Coronary artery (tissue), 2 donors: ENCODE measurements at regions not wholly inside any gene's neighbourhood (a gene's known extent, or its start where the extent isn't known, plus 50 kb on each side); places are given as distances from the start of the nearest gene placed in this dataset.

Experiments
- DNase-seq: peaks from one replicate; pipeline ENCODE4 v3.0.0-alpha.2; 2017; ENCODE audit warnings: low spot score
- H3K27ac ChIP-seq, 2 donors: fragments of 200-600 bp; sonication (generic); one replicate each; pipeline ENCODE4 v1.5.1; 2016 to 2019
- H3K4me3 ChIP-seq: fragments of 200-600 bp; sonication (generic); 2 replicates; pipeline ENCODE4 v1.5.1; 2016; ENCODE audit warnings: mild to moderate bottlenecking, moderate library complexity
- TF ChIP-seq, protein P1 (sequence below): fragments of 200-600 bp; sonication (generic); IDR thresholded peaks from one replicate; pipeline ENCODE4 v1.5.1; 2019; ENCODE audit warnings: antibody characterized with exemption

DNA sequence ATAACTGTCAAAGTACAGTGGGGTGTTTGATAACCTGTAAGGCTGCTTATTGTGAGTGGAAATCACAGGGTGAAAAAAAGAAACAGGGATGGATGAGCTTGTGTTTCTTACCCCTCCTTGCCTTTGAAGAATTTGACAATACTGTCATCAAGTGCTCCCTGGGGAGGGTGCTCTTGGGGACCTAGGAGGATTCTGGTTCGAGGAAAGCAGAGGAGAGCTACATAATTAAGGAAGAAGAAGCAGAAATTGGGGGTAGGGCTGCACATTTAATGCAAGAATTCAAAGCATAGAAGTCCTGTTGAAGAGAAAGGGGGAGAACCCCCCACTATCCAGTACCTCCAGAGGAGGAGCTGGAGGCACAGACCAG is 208.1 kb upstream of the PHYHIPL start:
- TF ChIP-seq, protein P1, sequence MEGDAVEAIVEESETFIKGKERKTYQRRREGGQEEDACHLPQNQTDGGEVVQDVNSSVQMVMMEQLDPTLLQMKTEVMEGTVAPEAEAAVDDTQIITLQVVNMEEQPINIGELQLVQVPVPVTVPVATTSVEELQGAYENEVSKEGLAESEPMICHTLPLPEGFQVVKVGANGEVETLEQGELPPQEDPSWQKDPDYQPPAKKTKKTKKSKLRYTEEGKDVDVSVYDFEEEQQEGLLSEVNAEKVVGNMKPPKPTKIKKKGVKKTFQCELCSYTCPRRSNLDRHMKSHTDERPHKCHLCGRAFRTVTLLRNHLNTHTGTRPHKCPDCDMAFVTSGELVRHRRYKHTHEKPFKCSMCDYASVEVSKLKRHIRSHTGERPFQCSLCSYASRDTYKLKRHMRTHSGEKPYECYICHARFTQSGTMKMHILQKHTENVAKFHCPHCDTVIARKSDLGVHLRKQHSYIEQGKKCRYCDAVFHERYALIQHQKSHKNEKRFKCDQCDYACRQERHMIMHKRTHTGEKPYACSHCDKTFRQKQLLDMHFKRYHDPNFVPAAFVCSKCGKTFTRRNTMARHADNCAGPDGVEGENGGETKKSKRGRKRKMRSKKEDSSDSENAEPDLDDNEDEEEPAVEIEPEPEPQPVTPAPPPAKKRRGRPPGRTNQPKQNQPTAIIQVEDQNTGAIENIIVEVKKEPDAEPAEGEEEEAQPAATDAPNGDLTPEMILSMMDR, result no peak
- no peak overlapping the region for H3K27ac ChIP-seq
- no peak overlapping the region for H3K4me3 ChIP-seq
- no peak for DNase-seq

DNA sequence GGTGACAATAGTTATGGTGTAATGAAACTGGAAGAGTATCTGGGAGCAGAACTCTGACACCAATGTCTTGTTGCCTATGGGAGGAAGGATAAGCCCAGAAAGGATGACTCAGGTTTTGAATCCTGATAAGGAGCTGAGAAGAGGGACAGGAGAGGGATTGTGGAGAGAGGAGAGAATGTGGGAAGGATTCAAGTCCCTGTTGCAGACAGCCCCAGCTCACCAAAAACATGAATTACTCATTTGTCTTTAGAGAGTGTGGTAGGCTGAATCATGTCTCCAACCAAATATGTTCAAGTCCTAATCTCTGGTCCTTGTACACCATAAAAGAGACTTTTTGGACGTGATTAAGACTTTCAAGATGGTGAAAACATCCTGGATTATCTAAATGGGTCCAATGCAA is 206.9 kb upstream of the PHYHIPL start:
- Histone ChIP-seq H3K27ac (no peak overlapping the region), H3K4me3 (no peak overlapping the region)
- no peak for DNase-seq
- TF ChIP-seq, protein P1, result no peak

DNA sequence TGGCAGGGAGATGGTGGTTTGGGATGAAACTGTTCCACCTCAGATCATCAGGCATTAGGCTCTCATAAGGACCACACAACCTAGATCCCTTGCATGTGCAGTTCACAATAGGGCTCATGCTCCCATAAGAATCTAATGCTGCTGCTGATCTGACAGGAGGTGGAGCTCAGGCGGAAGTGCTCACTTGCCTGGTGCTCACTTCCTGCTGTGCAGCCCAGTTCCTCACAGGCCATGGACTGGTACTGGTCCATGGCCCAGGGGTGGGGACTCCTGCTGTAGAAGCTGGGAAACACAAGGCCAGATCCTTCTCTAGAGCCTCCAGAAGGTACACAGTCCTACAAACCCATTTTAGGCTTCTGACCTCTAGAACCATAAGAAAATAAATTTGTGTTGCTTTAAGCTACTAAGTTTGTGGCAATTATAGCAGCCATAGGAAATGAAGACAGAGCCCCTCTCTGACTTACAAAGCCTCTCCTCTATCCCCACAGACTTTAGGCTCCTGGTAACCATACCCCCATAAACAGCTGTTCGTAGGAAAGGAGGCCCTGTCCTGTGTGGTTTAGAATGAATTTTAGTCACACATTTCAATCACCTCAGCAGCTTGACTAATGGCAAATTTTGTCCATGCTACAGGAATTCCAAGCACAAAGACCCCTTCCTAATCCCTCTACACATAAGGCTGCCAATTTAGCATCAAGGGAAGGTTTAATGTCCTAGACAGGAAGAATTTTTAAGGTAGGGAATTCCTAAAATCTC is 206.1 kb upstream of the PHYHIPL start:
- H3K4me3 ChIP-seq, result no peak overlapping the region
- TF ChIP-seq, protein P1, result no peak
- no peak overlapping the region for H3K27ac ChIP-seq
- no peak for DNase-seq

DNA sequence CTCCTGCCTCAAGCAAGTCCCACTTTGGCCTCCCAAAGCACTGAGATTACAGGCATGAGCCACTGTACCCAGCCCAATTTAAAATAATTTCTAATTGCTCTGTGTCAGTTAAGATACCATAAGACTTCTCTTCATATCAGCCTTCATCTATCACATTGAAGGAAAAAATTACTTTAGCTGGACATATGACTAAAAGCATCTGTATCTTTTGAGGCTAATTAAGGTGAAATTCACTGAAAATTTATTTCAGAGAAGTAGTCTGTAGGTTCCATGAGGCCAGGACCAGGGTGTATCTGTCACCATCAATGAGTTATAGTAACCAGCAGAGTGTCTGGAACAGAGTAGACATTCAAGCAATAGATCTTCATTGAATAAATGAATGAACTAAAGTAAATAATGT is 205.2 kb upstream of the PHYHIPL start:
- no peak for DNase-seq
- TF ChIP-seq, protein P1, result no peak
- Histone ChIP-seq H3K4me3 (no peak overlapping the region), H3K27ac (no peak overlapping the region)

DNA sequence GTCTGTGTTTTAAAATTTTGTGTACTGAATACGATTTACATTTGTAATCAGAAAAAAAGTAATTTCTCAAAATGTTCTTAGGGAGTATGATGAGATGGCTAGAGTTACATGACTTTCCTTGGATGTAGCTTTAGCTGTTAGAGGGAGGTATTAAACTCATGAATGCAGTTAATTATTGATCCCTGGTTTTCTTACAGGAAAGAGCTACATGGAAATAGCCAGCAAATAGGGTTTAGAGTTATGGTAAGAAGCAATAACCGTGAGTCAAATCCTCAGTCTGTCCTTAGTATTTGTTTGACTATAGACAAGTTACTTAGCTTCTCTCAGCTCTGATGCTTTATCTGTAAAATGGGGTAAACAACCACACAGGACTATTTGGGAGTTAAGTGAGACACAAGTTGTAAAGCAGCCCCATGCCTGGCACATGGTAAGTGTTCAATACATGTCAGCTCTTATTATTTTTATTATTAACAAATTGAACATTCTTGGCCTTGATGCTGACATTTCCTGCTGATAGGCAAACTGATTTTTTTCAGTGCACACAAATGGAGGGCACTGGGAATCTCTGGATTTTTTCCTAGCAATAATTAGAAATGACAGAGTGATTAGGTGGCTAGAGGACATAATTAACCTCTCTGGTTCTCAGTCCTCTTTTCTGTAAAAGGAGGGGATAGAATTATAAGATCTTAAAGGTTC is 204.5 kb upstream of the PHYHIPL start:
- DNase-seq, result no peak
- Histone ChIP-seq H3K27ac (no peak overlapping the region), H3K4me3 (no peak overlapping the region)
- TF ChIP-seq, protein P1, result no peak

DNA sequence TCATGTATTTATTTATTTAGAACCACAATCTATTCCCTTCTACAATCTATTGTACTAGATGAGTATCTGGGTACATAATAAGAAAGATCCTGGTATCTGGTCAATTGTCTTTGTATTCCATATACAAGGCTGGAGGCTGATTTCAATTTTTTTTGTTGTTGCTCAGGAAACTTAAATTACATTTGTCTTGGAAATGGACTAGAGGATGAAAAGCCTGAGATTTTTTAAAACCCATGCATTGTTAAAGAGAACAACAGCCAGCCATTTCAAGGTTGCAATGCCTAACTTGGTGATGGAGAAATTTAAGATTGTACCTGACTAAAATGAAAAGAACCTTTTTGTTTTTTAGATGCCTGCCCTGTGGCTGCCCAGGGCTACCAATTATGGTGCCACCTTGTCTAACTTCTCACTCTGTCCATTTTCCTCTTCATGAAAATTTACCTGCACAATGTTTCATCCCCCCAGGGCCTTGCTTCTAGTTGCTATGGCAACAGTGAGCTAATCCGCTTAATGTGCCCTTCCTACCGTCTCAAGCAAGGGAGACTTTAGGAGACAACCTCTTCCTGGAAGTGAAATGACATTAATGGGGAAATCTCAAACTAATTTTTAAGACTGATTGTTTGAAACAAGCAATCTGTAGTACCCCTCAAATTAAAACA is 203.7 kb upstream of the PHYHIPL start:
- no peak for DNase-seq
- TF ChIP-seq, protein P1, result no peak
- Histone ChIP-seq H3K27ac (no peak overlapping the region), H3K4me3 (no peak overlapping the region)
